Colonic mucosa (tissue), 4 donors: ENCODE measurements at regions not wholly inside any gene's neighbourhood (a gene's known extent, or its start where the extent isn't known, plus 50 kb on each side); places are given as distances from the start of the nearest gene placed in this dataset.
"Not testable (repeated sequence)": the region's sequence is repeated elsewhere in the genome, so short reads cannot be mapped to it uniquely, and the experiment has no call there.

ENCODE experiments used
- DNase-seq: peaks from one replicate; pipeline ENCODE4 v3.0.0-alpha.2; 2020
- H3K27ac ChIP-seq: fragments of 200-600 bp; one replicate; pipeline ENCODE4 v1.8.0; 2021
- H3K27me3 ChIP-seq: fragments of 200-600 bp; one replicate; pipeline ENCODE4 v1.8.0; 2021
- H3K36me3 ChIP-seq: fragments of 200-600 bp; one replicate; pipeline ENCODE4 v1.8.0; 2021
- H3K4me1 ChIP-seq: fragments of 200-600 bp; one replicate; pipeline ENCODE4 v1.8.0; 2021; ENCODE audit warnings: mild to moderate bottlenecking
- H3K4me3 ChIP-seq: fragments of 200-600 bp; one replicate; pipeline ENCODE4 v1.8.0; 2021
- H3K9ac ChIP-seq, 2 donors: one replicate each; pipeline ENCODE4 v1.7.0; 2013; ENCODE audit warnings: control low read depth in 2 of 2, low read depth in 2 of 2, low read length in 2 of 2
- H3K9me3 ChIP-seq: fragments of 200-600 bp; one replicate; pipeline ENCODE4 v1.8.0; 2021
- CTCF ChIP-seq: fragments of 200-600 bp; IDR thresholded peaks from one replicate; pipeline ENCODE4 v1.8.0; 2022; ENCODE audit warnings: antibody characterized with exemption, mild to moderate bottlenecking
- intact Hi-C: fragments of 100-400 bp; cut with DNase I; formaldehyde crosslinking; loops from one replicate; pipeline ENCODE4 v1.14.1; 2022
- donor health status: healthy.
- donor health status: DM: no; HTN: no; CAD: no.
- donor health status: DM: no; HTN: no; CAD: no.

GRCh38 chr10:93127642-93128215 lies 54.0 kb downstream of the CYP26A1 start:
- H3K4me3 ChIP-seq, H3K4me1 ChIP-seq, H3K9me3 ChIP-seq, H3K27me3 ChIP-seq, intact Hi-C loops, H3K9ac ChIP-seq, H3K36me3 ChIP-seq: not testable (repeated sequence)
- DNase-seq: peak; percentile 85
- H3K27ac ChIP-seq: peak overlapping the region; percentile 83

GRCh38 chr10:93131986-93132385 lies 58.3 kb downstream of the CYP26A1 start:
- H3K27me3 ChIP-seq: no peaks in the 10 kb centered on the region
- intact Hi-C loops: no loop called here
- TF ChIP-seq CTCF: no peak
- H3K4me1 ChIP-seq: no peaks in the 10 kb centered on the region
- no peak overlapping the region for H3K9ac ChIP-seq
- H3K4me3 ChIP-seq: no peak overlapping the region
- no peaks in the 10 kb centered on the region for H3K36me3 ChIP-seq
- DNase-seq: peak; percentile 29
- no peaks in the 10 kb centered on the region for H3K9me3 ChIP-seq
- peak overlapping the region; percentile 6 for H3K27ac ChIP-seq

DNA sequence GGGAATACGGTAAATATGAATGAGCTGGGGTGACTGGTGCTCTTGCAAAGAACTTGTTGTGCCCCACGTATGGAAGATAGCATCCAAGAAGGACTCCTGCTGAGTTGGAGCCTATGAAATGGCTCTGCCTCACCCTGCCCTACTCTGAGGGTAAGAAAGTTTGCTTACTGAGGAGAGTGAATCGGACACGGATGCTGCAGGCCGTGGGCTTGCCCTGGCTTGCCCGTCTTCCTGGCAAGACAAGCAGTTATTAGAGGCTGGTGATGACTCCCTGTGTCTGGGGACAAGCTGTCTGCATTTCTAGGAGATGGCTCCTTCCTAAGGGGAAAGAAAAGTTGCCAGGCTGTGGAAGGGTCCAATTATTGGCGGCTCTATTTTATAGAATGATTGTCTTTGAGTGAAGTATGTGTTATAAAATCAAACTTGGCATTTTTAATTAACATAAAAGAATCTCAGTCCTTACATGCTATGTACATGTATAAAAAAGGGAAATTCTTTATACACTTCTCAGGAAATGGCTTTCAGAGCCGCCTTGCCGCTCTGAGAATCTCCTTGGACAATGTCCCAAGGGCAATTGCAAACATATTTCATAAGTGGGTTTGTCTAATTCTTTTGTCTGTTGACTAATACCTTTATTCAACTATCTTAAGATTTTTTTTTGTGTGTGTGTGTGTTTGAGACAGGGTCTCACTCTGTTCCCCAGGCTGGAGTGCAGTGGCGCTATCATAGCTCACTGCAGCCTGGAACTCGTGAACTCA lies 64.6 kb downstream of the CYP26A1 start:
- TF ChIP-seq CTCF: no peak
- Histone ChIP-seq H3K9me3 (no peaks in the 10 kb centered on the region), H3K9ac (no peak overlapping the region), H3K4me3 (no peak overlapping the region), H3K27ac (no peak overlapping the region), H3K27me3 (no peaks in the 10 kb centered on the region), H3K36me3 (no peaks in the 10 kb centered on the region), H3K4me1 (no peaks in the 10 kb centered on the region)
- peak; percentile 12 for DNase-seq
- intact Hi-C loops: no loop called here

GRCh38 chr10:93139059-93139655 lies 65.5 kb downstream of the CYP26A1 start:
- intact Hi-C loops: no loop called here

DNA sequence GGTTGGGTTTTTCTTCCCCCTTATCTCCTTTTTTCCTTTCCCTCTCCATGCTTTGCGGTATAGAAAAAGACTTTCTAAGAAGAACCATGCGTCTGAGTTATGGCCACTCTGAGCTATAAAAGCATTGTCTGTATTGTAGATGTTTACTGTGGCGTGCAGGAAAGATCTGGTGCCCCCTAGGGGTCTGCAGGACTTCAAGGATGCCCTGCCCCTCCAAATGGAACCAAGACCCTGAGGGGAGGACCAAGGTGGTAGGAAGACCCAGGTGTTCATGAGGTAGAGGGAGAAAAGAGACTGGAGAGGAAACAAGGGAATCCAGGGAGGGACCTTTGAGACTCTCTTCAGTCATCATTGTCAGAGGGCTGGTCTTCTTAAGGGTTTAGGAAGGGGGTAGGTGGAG lies 68.8 kb downstream of the CYP26A1 start:
- no peaks in the 10 kb centered on the region for H3K4me1 ChIP-seq
- intact Hi-C loops: no loop called here
- H3K9me3 ChIP-seq: no peaks in the 10 kb centered on the region
- no peak overlapping the region for H3K9ac ChIP-seq
- no peak for DNase-seq
- no peak overlapping the region for H3K27ac ChIP-seq
- no peak overlapping the region for H3K4me3 ChIP-seq
- H3K36me3 ChIP-seq: no peaks in the 10 kb centered on the region
- no peaks in the 10 kb centered on the region for H3K27me3 ChIP-seq
- no peak for TF ChIP-seq CTCF

More at GRCh38 chr10:93139059-93139655, 65.5 kb downstream of the CYP26A1 start:
- Histone ChIP-seq H3K4me1 (no peaks in the 10 kb centered on the region), H3K9ac (no peak overlapping the region), H3K27me3 (no peaks in the 10 kb centered on the region), H3K36me3 (no peaks in the 10 kb centered on the region), H3K9me3 (no peaks in the 10 kb centered on the region), H3K27ac (no peak overlapping the region), H3K4me3 (no peak overlapping the region)
- peak; percentile 10 for DNase-seq
- TF ChIP-seq CTCF: no peak

DNA sequence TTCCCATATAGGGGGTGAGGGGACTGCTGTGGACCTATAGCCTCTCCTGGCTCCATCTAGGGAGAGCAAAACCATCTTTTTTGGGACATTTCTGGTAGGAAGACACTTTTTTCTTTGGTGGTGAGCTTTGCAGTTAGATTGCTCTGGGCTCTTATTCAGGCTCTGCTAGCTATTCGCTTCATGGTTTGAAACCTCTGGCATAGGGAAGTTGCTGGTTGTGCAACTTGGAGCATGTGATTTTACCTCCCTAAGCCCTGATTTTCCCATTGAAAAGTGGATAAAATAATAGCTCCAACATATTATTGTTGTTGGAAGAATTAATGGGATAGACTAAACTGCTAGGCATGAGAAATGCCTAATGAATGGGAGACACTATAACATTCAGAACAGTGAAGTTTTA lies 69.6 kb downstream of the CYP26A1 start:
- Histone ChIP-seq H3K4me1 (no peaks in the 10 kb centered on the region), H3K27me3 (no peaks in the 10 kb centered on the region), H3K9me3 (no peaks in the 10 kb centered on the region), H3K27ac (no peak overlapping the region), H3K36me3 (no peaks in the 10 kb centered on the region), H3K4me3 (no peak overlapping the region), H3K9ac (no peak overlapping the region)
- no peak for TF ChIP-seq CTCF
- no peak for DNase-seq
- intact Hi-C loops: no loop called here
